WTC11 (cell line): ENCODE measurements at regions not wholly inside any gene's neighbourhood (a gene's known extent, or its start where the extent isn't known, plus 50 kb on each side); places are given as distances from the start of the nearest gene placed in this dataset.
"Not testable (repeated sequence)": the region's sequence is repeated elsewhere in the genome, so short reads cannot be mapped to it uniquely, and the experiment has no call there.

ENCODE experiments used
- CREM ChIP-seq: sonication (generic); formaldehyde crosslinking; IDR thresholded peaks from 2 replicates; pipeline ENCODE4 v1.8.1; 2022; ENCODE audit warnings: mild to moderate bottlenecking, missing genetic modification reagents, moderate library complexity
- CTCF ChIP-seq: fragments of 200-600 bp; IDR thresholded peaks from 2 replicates; pipeline ENCODE4 v1.8.0; 2022; ENCODE audit warnings: antibody characterized with exemption
- JUN ChIP-seq: sonication (generic); formaldehyde crosslinking; IDR thresholded peaks from 2 replicates; pipeline ENCODE4 v1.8.0; 2023; ENCODE audit warnings: mild to moderate bottlenecking, missing genetic modification reagents
- NFE2L1 ChIP-seq: sonication (generic); formaldehyde crosslinking; IDR thresholded peaks from 2 replicates; pipeline ENCODE4 v1.8.1; 2023; ENCODE audit warnings: missing genetic modification reagents
- NR3C1 ChIP-seq: sonication (generic); formaldehyde crosslinking; conservative IDR thresholded peaks from 2 replicates; pipeline ENCODE4 v1.8.1; 2023; ENCODE audit warnings: low read depth, mild to moderate bottlenecking, missing genetic modification reagents
- SP1 ChIP-seq: sonication (generic); formaldehyde crosslinking; conservative IDR thresholded peaks from 2 replicates; pipeline ENCODE4 v1.8.1; 2022; ENCODE audit warnings: missing genetic modification reagents
- TEAD4 ChIP-seq: sonication (generic); formaldehyde crosslinking; IDR thresholded peaks from 2 replicates; pipeline ENCODE4 v1.8.0; 2022; ENCODE audit warnings: mild to moderate bottlenecking, missing genetic modification reagents
- USF2 ChIP-seq: sonication (generic); formaldehyde crosslinking; IDR thresholded peaks from 2 replicates; pipeline ENCODE4 v1.8.1; 2023; ENCODE audit warnings: mild to moderate bottlenecking, missing genetic modification reagents, moderate library complexity
- ZNF425 ChIP-seq: fragments of 250-450 bp; sonication (Bioruptor Pico); conservative IDR thresholded peaks from 2 replicates; pipeline ENCODE4 v1.9.0; 2021; ENCODE audit warnings: mild to moderate bottlenecking
- TF ChIP-seq, protein P1 (sequence below): sonication (generic); formaldehyde crosslinking; IDR thresholded peaks from 2 replicates; pipeline ENCODE4 v1.8.1; 2023; ENCODE audit warnings: mild to moderate bottlenecking, moderate library complexity, missing genetic modification reagents

GRCh38 chr4:132227857-132228165, 921.3 kb upstream of the PCDH10 start:
- peak; percentile 69 for TF ChIP-seq CTCF
- not testable (repeated sequence) for TF ChIP-seq ZNF425; SP1 (CRISPR knock-in tag); TEAD4 (CRISPR knock-in tag); NFE2L1 (CRISPR knock-in tag); JUN (CRISPR knock-in tag); CREM (CRISPR knock-in tag); NR3C1 (CRISPR knock-in tag); USF2 (CRISPR knock-in tag)
- TF ChIP-seq, protein P1, sequence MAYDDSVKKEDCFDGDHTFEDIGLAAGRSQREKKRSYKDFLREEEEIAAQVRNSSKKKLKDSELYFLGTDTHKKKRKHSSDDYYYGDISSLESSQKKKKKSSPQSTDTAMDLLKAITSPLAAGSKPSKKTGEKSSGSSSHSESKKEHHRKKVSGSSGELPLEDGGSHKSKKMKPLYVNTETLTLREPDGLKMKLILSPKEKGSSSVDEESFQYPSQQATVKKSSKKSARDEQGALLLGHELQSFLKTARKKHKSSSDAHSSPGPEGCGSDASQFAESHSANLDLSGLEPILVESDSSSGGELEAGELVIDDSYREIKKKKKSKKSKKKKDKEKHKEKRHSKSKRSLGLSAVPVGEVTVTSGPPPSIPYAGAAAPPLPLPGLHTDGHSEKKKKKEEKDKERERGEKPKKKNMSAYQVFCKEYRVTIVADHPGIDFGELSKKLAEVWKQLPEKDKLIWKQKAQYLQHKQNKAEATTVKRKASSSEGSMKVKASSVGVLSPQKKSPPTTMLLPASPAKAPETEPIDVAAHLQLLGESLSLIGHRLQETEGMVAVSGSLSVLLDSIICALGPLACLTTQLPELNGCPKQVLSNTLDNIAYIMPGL (CRISPR knock-in tag) = not testable (repeated sequence)
